GM19240 (cell line): ENCODE measurements at regions not wholly inside any gene's neighbourhood (a gene's known extent, or its start where the extent isn't known, plus 50 kb on each side); places are given as distances from the start of the nearest gene placed in this dataset.

Source experiments
- DNase-seq: peaks from one replicate; pipeline ENCODE4 v3.0.0; 2011; ENCODE audit warnings: low spot score; ENCODE audit not compliant: insufficient read length

DNA sequence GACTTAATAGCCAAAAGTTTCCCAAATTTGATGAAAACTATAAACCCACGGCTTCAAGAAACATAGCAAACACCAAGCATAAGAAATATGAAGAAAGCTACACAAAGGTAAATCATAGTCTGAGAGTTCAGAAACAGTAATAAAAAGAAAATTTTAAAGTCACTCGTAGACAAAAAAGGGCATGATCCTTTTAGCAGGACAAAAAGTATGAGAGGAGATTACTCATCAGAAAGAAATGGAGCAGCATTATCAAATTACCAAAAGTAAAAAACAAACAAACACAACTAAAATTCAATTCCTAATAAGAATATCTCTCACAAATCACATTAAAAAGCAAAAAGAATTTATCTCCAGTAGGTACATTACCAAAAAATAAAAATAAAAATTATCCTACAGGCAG is 279.4 kb upstream of the UBE2E2 start:
- no peak for DNase-seq

DNA sequence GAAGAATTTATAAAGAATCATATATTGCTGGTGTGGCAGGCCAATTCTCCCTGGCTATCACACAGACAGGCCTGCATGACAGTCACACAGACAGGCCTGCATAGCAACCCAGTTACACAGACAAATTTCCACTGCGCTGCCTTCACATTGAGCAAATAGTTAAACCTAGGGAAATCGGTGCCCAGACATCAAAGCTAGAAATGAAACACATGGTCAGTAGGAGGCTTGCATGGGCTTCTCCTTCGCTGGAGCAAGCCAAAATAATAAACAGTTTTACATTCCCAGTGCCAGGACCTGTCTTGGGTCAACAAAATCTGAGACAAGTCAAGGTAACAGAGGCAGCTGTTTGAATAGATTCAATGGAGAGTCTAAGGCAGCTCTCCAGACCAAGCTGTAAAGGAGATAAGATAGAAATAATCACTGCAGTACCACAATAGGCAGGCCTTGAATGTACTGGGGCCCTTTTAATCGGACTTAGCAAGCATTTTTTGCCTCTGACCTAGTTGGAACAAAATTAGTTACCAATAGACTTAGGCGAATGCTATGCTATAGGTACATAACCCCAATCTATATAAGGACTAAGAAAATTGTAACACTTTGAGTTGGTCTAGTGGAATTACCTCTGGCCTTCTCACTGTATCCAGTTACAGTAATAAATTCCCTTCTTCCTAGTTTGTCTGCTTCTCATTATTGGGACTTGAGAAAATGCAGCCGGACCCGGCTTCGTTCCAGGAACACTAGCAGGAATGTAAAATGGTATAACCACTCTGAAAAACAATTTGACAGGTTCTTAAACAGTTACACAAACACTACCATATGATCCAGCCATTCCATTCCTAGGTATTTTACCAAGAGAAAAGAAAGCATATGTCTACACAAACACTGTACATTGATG is 274.7 kb upstream of the UBE2E2 start:
- no peak for DNase-seq

DNA sequence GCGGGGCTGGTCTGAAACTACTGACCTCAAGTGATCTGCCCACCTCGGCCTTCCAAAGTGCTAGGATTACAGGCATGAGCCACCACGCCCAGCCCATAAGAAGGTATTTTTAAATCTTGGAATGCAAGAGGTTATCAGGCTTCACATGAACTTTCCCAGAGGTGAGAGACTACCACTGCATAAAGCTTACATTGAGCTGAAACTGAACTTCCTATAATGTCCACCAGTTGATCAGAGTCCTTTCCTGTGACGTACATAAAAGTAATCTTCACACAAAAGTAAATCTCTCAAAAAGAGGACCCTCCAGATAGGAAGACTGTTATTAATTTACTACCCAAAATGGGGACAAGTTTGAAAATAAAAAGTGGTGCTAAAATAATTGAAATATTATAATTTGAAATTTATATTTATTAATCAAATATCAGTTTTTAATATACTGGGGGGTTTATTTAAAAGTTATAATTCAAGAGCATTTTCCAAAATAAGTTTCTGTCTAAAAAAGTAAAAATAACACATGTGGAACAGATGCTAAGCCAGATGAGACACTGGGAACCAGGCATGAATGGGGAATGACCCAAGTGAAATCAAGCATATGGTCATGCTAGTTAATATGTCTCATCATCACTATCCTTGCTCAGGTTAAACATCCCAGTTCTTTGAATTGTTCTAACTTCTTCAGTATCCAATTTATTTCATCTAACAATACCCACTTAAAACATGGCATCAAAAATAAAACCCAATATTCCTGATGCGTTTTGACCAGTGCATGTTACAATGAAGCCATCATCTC is 269.9 kb upstream of the UBE2E2 start:
- no peak for DNase-seq

DNA sequence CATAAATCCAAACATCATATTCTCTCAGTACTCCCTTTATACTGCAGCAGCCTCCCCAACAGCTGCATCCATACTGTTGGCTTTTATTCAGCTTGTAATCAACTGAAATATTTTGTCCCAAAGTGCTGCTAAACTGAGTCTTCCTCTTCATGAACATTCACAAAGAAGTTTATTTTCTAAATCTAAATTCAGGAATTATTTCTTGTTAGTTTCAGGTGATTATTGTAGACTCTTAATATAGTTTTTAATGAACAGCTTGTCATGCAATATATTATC is 269.3 kb upstream of the UBE2E2 start:
- DNase-seq = no peak

DNA sequence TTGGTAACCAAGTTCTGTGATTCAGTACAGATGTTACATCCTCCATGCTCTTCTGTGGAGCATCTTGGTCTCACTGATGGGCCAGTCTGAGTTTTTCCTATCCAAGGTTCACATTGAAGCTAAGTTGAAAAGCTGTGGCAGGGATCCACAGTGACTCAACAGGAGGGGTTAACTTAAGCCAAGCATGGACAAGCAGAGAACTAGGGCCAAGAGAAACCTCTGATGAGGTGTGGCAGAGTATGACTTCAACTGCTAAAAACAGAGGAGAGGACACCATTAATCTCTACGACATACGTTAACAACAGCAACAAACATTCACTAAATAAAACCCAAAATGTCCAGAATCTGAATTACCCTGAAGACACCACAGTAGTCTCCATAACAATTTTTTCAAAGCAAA is 268.1 kb upstream of the UBE2E2 start:
- no peak for DNase-seq

DNA sequence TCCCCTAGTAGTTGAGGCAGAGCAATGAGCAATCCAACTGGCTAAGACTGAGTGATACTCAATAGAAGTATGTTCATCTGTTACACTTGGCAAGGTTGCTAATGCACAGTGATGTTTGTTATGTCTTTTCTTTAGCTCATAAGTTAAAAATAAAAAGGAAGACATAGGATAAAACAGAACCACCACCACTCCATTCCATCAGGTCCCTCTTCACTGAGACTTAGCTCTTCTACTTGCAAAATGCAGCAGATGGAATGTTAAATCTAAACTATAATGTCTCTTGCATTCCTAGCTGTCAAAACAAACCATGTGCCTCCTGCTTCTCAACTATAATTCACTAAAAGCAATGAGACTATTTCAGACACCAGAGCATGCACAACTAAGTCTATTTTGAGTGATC is 265.6 kb upstream of the UBE2E2 start:
- DNase-seq = no peak

DNA sequence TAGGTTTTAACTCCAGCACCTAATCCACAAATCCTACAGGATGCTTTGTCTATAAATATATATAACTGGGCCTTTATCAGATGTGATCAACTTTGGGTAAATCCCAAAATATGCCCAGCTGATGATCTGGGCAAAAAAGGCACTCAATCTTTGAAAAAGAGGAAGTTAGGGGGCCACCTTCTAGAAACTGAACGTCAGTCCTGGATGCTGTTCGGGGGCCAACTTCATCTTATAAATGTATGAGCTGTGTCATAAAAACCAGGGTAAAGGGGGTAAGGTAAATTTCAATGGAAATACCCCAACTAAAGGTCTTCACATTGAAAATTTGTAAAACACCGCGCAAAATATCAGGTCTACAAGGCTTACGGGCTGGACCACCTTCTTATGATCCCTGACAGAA is 264.4 kb upstream of the UBE2E2 start:
- no peak for DNase-seq

DNA sequence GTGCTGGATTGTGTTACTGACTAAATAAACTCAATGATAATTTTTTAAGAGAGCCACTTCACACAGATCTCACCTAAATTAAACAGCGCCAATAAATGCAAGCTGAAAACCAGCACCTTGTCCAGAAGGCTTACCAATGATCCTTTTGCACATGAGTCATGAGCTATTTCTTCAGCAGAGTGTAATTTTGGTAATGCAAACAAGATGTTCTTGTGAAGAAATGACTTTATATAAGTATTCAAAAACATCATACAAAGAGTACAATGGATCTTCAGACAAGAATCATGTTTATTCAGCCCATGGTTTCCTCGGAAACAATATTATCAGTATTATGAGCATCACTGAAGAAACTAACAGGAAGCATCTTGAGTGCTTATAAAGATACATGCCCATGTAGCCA is 263.8 kb upstream of the UBE2E2 start:
- no peak for DNase-seq

DNA sequence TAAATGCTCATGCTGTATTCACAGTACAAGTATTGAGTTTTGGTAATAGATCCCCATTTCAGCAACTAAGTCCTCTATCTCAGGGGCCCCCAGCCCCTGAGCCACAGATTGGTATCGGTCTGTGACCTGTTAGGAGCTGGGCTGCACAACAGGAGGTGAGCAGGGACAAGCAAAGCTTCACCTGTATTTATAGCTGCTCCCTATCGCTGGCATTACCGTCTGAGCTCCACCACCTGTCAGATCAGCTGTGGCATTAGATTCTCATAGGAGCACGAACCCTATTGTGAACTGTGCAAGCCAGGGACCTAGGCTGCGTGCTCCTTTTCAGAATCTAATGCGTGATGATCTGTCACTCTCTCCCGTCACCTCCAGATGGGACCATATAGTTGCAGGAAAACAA is 262.8 kb upstream of the UBE2E2 start:
- DNase-seq = no peak

DNA sequence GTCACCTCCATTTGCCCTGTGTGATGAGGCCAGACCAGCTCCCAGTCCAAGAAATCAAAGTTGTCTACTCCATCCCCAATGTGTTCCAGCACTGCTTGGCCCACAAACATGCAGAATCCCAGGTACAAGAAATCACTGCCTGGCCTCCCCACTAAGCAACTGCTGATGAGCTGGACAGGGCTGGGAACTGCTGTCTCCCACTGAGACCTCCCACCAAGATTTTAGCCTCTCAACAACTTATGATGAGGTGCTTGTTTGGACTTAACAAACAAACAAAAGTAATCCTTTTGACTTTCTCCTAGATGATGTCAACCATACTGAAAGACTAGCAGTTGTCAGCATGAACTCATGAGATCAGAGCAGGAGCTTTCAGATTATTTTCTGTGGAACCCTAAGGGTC is 260.1 kb upstream of the UBE2E2 start:
- no peak for DNase-seq

DNA sequence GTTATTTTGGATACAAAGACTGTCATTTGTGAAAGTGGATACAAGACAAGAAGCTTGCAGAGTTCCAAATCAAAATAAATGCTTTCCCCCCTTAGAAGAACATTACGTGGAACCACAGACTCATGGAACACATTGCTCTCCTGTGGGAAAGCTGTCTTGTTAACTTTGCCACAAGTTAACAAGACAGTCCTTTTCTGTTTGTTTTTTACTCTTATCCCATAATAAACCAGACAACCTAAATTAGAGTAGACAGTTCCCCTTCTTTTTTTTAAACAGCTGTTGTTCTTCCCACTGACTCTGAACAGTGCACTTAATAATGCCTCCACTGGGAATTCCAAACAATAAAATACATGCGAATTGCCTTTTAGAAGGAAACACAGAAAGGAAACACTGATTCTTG is 255.3 kb upstream of the UBE2E2 start:
- no peak for DNase-seq

DNA sequence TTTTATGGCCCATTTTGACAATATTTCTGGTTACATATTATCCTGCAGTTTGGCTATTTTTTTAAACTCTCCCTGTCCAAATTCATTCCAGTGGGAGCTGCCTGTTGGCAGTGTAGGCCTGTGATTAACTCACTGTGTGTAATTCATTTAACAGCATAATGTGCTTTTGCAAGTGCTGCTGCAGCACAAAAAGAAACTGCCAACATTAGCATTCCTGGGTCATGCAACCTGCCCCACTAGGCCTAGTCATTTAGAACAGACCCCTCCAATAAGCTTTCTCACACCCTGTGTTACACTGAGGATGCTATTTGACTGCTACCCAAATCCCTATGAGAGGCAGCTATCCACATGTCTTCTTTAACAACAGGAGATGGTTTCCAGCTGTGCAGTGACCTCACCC is 251.2 kb upstream of the UBE2E2 start:
- no peak for DNase-seq

DNA sequence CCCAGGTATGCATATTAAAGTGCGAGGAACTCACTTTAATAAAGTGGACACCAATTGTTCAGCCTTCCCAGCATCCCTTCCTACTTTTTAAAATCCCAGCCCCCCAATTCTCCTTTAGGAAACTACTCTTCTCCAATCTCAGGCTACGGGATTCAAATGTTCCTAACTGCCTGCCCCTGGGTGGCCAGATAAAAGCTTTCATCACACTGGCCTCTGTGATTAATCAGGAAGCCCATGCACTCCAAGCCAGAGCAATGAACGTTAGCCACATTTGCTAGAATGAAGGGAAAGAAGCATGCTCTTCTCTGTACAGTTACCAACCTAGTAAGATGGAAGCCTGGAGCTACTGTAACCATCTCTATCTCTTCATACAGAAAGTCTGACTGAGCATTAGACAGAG is 250.3 kb upstream of the UBE2E2 start:
- no peak for DNase-seq

DNA sequence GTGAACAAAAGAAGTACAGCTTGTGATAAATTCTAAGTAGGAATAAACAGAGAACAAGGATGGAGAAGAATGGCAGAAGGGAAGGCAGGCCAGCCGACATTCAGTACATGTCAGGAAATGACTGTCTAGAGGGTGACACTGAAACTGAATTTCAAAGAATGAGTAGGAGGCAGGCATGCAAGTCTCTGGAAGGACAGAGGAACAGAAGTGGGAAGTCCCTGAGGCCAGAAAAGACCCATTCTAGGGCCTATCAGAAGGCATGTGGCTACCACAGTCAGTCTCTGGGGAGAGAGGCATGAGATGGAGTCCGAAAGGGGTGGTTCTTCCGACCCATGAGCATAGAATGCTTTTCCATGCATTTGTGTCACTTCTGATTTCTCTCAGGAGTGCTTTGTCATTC is 243.5 kb upstream of the UBE2E2 start:
- DNase-seq = peak; percentile 33

DNA sequence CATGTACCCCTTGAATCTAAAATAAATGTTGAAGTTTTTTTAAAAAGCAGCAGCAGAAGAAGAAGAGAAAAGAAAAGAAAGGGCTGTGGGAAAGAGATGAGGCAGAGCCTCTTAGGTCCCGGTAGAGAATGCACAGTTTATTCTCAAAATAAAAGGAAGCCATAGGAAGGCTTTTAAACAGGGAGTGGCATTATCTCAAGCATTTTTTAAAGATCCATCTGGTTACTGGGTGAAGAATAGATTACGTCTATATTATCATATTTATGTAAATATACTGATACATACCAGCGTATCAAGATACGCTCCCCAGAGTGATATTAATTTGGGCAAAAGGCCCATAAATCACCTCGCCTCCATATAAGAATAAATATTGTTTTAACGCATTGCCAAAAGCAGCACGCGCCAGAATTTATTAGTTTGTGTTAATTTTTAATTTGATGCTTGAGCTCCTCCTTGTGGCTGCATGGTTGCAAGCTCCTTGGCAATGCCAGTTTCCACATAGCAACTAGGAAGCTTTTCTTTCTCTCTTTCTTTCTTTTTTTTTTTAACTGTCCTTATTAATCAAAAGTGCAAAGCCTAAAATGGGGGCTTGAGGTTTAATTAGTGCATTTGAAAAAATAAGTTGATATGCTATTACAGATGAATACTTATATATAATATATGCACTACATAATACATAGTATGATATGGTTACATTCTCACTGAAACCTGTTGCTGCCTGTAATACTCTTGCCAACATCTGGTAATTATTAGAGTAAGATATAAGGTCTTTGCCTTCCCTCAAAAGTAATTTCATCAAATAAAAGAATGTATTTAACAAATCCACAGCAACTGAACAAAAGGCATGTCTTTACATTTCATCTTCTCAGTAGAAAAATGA is 242.8 kb upstream of the UBE2E2 start:
- peak; percentile 15 for DNase-seq

DNA sequence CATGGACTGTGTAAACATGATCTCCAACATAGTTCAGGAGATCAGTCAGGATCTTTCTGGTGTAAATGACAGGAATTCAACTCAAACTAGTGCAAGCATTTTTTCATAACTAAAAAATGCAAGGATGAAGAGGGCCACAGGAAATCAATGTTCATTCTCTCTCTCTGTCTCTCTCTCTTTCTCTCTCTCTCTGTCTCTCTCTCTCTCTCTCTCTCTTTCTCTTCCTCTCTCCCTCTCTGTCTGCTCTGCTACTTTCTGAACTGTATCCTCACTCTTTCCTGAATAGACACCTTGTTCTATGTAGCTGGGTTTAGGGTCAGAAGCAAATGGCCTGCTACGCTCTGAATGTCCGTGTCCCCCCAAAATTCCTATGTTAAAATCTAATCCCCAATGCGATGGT is 240.9 kb upstream of the UBE2E2 start:
- DNase-seq = no peak

DNA sequence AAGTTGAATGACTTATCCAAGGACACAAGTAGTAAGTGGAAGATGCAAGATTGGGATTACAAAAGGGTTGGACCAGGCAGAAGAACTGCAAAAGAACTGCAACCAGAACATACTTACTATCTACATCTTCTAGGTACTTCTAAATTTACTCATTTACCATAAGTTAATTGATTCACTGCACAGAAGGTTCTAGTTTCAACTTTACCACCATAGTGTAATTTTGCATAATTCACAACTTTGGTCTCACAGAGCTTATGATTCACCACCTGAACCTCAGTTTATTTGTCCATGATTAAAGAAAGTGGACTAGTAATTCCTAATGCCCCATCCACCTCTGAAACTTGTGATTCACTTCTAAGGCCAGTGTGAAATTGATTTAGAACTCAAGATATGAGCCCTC is 236.8 kb upstream of the UBE2E2 start:
- DNase-seq = no peak

DNA sequence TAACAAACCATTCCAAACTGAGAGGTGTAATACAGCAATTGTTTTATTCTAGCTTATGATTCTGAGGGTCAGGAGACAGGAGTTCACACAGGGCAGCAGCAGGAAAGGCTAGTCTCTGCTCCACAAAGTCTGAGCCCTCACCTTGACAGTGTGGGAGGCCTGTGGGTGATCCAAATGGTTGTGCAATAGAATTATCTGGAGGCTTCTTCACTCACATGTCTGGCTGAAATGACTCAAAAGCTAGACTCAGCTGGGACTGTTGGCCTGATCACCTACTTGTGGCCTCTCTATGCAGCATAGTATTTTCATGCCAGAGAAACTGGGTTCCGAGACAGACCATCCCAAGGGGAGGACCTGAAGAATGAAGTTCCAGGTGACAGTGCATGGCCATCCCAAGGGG is 233.9 kb upstream of the UBE2E2 start:
- DNase-seq = no peak

DNA sequence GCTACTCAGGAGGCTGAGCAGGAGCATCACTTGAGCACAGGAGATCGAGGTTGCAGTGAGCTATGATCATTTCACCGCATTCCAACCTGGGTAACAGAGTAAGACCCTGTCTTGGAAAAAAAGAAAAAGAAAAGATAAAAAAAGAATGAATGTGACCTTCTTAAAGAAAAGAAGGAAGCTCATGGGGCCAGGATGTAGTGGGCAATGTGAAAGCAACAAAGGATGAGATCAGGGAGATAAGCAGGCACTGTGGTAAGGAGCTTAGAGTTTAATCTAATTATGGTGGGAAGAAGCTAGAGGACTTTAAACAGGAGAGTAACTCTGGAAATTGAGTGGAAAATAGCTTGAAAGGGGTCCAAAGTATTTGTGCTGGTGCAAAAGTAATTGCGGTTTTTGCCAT is 231.6 kb upstream of the UBE2E2 start:
- no peak for DNase-seq

DNA sequence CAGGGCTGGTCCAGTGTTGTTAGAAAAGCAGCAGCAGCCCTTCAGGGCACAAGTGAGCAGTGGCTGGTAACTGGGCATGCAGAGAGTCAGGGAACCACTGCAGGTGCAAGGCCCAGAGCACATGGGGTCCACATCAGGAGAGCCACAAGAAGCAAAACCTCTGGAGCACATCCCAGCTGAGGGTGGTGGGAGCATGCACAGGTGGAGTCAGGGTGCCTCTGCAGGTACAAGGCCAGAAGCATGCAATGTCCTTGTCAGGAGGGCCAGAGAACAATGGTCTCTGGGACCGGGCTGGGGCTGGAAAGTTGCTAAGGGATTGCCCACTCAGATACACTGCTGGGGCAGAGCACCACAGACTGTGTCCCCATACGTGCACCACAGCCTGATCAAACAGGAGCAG is 226.1 kb upstream of the UBE2E2 start:
- DNase-seq = no peak

DNA sequence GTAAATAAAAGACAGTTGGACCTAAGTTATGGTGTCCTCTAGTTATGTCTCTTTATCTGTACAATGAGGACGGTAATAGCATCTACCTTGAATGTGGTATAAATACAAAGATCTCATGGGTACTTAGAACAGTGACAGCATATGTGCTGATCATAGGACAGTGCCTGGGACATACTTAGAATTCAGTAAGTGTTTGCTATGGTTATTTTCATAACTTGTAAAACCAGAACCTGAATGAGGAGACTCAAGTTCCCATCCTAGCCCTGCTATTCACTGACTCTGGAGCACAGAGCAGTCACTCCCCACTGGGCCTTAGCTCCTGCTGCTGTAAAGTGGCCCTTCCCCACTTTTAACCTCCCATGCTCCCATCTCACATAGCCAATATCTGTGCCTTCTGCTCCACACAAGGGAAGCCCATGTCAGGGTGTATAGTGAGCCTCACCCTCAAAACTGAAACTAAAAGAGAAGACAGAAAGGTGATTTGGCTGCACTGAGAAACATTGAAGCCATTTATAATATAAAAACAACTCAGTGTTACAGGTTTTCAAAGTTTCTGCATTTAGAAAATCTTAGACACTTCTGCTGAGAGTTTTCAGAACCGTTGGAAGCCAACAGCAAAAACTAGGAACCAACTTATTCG is 225.4 kb upstream of the UBE2E2 start:
- DNase-seq = peak; percentile 21

DNA sequence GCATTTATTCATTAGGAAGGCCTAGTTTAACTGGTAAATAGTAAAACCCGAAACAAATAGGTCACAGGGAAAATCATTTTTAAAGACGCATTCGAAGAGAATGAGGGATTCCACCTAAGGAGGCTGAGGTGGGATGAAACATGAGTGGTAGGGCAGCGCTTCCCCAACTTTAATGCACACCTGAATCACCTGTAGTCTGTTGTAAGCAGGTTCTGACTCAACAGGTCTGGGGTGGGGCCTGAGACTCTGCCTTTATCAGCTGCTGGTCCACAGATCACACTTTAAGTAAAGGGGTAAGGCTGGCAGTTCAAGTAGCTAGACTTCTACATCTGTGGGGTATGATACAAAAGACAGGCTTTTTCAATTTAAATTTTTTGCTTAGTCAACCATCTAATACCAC is 223.5 kb upstream of the UBE2E2 start:
- DNase-seq = no peak
